Duodenal mucosa (tissue), 2 donors: ENCODE measurements at regions not wholly inside any gene's neighbourhood (a gene's known extent, or its start where the extent isn't known, plus 50 kb on each side); places are given as distances from the start of the nearest gene placed in this dataset.

Source experiments
- H3K27ac ChIP-seq: one replicate; pipeline ENCODE4 v1.7.0; 2013; ENCODE audit warnings: low read depth, low read length
- H3K27me3 ChIP-seq, 2 donors: one replicate each; pipeline ENCODE4 v1.7.0; 2013; ENCODE audit warnings: low read length in 2 of 2, control low read depth in 1 of 2; ENCODE audit not compliant: insufficient read depth in 2 of 2, control insufficient read depth in 1 of 2
- H3K36me3 ChIP-seq, 2 donors: one replicate each; pipeline ENCODE4 v1.7.0; 2013; ENCODE audit warnings: low read length in 2 of 2, control low read depth in 1 of 2; ENCODE audit not compliant: insufficient read depth in 2 of 2, control insufficient read depth in 1 of 2
- H3K4me1 ChIP-seq, 2 donors: one replicate each; pipeline ENCODE4 v1.7.0; 2013; ENCODE audit warnings: low read length in 2 of 2, control low read depth in 1 of 2; ENCODE audit not compliant: insufficient read depth in 2 of 2, control insufficient read depth in 1 of 2
- H3K4me3 ChIP-seq, 2 donors: one replicate each; pipeline ENCODE4 v1.7.0; 2013; ENCODE audit warnings: low read length in 2 of 2, low read depth in 1 of 2
- H3K9ac ChIP-seq, 2 donors: one replicate each; pipeline ENCODE4 v1.7.0; 2013; ENCODE audit warnings: low read length in 2 of 2, low read depth in 1 of 2
- H3K9me3 ChIP-seq, 2 donors: one replicate each; pipeline ENCODE4 v1.7.0; 2013; ENCODE audit warnings: low read length in 2 of 2, control low read depth in 1 of 2; ENCODE audit not compliant: control insufficient read depth in 1 of 2

- Histone ChIP-seq H3K27ac (no peak overlapping the region), H3K9me3 (peaks cover 0 to 5% of the 10 kb centered on the region in 2 donors), H3K9ac (no peak overlapping the region), H3K36me3 (no peaks in the 10 kb centered on the region), H3K4me1 (no peaks in the 10 kb centered on the region), H3K27me3 (no peaks in the 10 kb centered on the region), H3K4me3 (no peak overlapping the region)
These were observed 385.5 kb upstream of the ANO5 start for GRCh38 chr11:21807350-21807749.

- H3K36me3 ChIP-seq, result no peaks in the 10 kb centered on the region
- H3K9me3 ChIP-seq, result peaks cover 2 to 4% of the 10 kb centered on the region in 2 donors
- no peak overlapping the region for H3K4me3 ChIP-seq
- no peak overlapping the region for H3K27ac ChIP-seq
- no peaks in the 10 kb centered on the region for H3K4me1 ChIP-seq
- no peaks in the 10 kb centered on the region for H3K27me3 ChIP-seq
- no peak overlapping the region for H3K9ac ChIP-seq
These were observed 382.2 kb upstream of the ANO5 start for GRCh38 chr11:21810650-21811049.

GRCh38 chr11:21811572-21811971 lies 381.3 kb upstream of the ANO5 start:
- Histone ChIP-seq H3K36me3 (no peaks in the 10 kb centered on the region), H3K27ac (no peak overlapping the region), H3K4me3 (no peak overlapping the region), H3K9me3 (peaks cover 2 to 4% of the 10 kb centered on the region in 2 donors), H3K9ac (no peak overlapping the region), H3K4me1 (no peaks in the 10 kb centered on the region), H3K27me3 (no peaks in the 10 kb centered on the region)

- no peak overlapping the region for H3K9ac ChIP-seq
- H3K9me3 ChIP-seq, result peaks cover 2 to 4% of the 10 kb centered on the region in 2 donors
- no peaks in the 10 kb centered on the region for H3K27me3 ChIP-seq
These were observed 378.7 kb upstream of the ANO5 start for GRCh38 chr11:21814169-21814568.

GRCh38 chr11:21817696-21818095 lies 375.2 kb upstream of the ANO5 start:
- H3K9ac ChIP-seq, result no peak overlapping the region
- no peaks in the 10 kb centered on the region for H3K4me1 ChIP-seq
- H3K36me3 ChIP-seq, result no peaks in the 10 kb centered on the region
- H3K9me3 ChIP-seq, result peaks cover 1 to 4% of the 10 kb centered on the region in 2 donors
- H3K27ac ChIP-seq, result no peak overlapping the region
- no peak overlapping the region for H3K4me3 ChIP-seq
- no peaks in the 10 kb centered on the region for H3K27me3 ChIP-seq

More at GRCh38 chr11:21814169-21814568, 378.7 kb upstream of the ANO5 start:
- Histone ChIP-seq H3K27ac (no peak overlapping the region), H3K36me3 (no peaks in the 10 kb centered on the region), H3K4me3 (no peak overlapping the region), H3K4me1 (no peaks in the 10 kb centered on the region)

GRCh38 chr11:21820176-21820575 lies 372.7 kb upstream of the ANO5 start:
- H3K27ac ChIP-seq, result no peak overlapping the region
- H3K9ac ChIP-seq, result no peak overlapping the region
- H3K27me3 ChIP-seq, result no peaks in the 10 kb centered on the region
- H3K4me1 ChIP-seq, result no peaks in the 10 kb centered on the region
- no peak overlapping the region for H3K4me3 ChIP-seq
- no peaks in the 10 kb centered on the region for H3K9me3 ChIP-seq
- no peaks in the 10 kb centered on the region for H3K36me3 ChIP-seq

GRCh38 chr11:21825127-21825526 lies 367.8 kb upstream of the ANO5 start:
- H3K9ac ChIP-seq, result no peak overlapping the region
- H3K4me1 ChIP-seq, result no peaks in the 10 kb centered on the region
- H3K27me3 ChIP-seq, result no peaks in the 10 kb centered on the region
- no peaks in the 10 kb centered on the region for H3K36me3 ChIP-seq
- no peaks in the 10 kb centered on the region for H3K9me3 ChIP-seq
- no peak overlapping the region for H3K4me3 ChIP-seq
- H3K27ac ChIP-seq, result no peak overlapping the region

- H3K27me3 ChIP-seq, result no peaks in the 10 kb centered on the region
- H3K9me3 ChIP-seq, result no peaks in the 10 kb centered on the region
- H3K4me3 ChIP-seq, result no peak overlapping the region
- H3K27ac ChIP-seq, result no peak overlapping the region
- no peaks in the 10 kb centered on the region for H3K36me3 ChIP-seq
- H3K9ac ChIP-seq, result no peak overlapping the region
- H3K4me1 ChIP-seq, result no peaks in the 10 kb centered on the region
These were observed 354.5 kb upstream of the ANO5 start for GRCh38 chr11:21838427-21838826.

- Histone ChIP-seq H3K4me1 (no peaks in the 10 kb centered on the region), H3K27ac (no peak overlapping the region), H3K9me3 (no peaks in the 10 kb centered on the region), H3K27me3 (no peaks in the 10 kb centered on the region), H3K4me3 (no peak overlapping the region), H3K9ac (no peak overlapping the region), H3K36me3 (no peaks in the 10 kb centered on the region)
These were observed 353.1 kb upstream of the ANO5 start for GRCh38 chr11:21839796-21840195.

GRCh38 chr11:21861314-21861713 lies 331.6 kb upstream of the ANO5 start:
- no peak overlapping the region for H3K9ac ChIP-seq
- no peak overlapping the region for H3K4me3 ChIP-seq
- no peak overlapping the region for H3K27ac ChIP-seq
- no peaks in the 10 kb centered on the region for H3K36me3 ChIP-seq
- H3K4me1 ChIP-seq, result no peaks in the 10 kb centered on the region
- no peaks in the 10 kb centered on the region for H3K27me3 ChIP-seq
- no peaks in the 10 kb centered on the region for H3K9me3 ChIP-seq

GRCh38 chr11:21865541-21865940 lies 327.3 kb upstream of the ANO5 start:
- Histone ChIP-seq H3K4me1 (no peaks in the 10 kb centered on the region), H3K9me3 (no peaks in the 10 kb centered on the region), H3K27ac (no peak overlapping the region), H3K36me3 (no peaks in the 10 kb centered on the region), H3K4me3 (no peak overlapping the region), H3K27me3 (no peaks in the 10 kb centered on the region), H3K9ac (no peak overlapping the region)
